Smooth muscle cell (in vitro differentiated cells): ENCODE measurements at regions not wholly inside any gene's neighbourhood (a gene's known extent, or its start where the extent isn't known, plus 50 kb on each side); places are given as distances from the start of the nearest gene placed in this dataset.

Experiments
- DNase-seq: peaks from one replicate; lab custom pipeline; 2025; ENCODE audit not compliant: unreplicated experiment; lab: John Stamatoyannopoulos, UW
- H2AFZ ChIP-seq: fragments of 200-600 bp; sonication (generic); 2 replicates; pipeline ENCODE4 v1.6.0; 2016; ENCODE audit warnings: antibody characterized with exemption, low read depth, mild to moderate bottlenecking
- H3F3A ChIP-seq: fragments of 200-600 bp; sonication (generic); 2 replicates; pipeline ENCODE4 v1.6.0; 2017; ENCODE audit warnings: antibody characterized with exemption, low read depth
- H3K27ac ChIP-seq: fragments of 200-600 bp; sonication (generic); 2 replicates; pipeline ENCODE4 v1.5.1; 2016; ENCODE audit warnings: low read depth, mild to moderate bottlenecking
- H3K27me3 ChIP-seq: fragments of 200-600 bp; sonication (generic); 2 replicates; pipeline ENCODE4 v1.6.1; 2016; ENCODE audit warnings: low read depth, mild to moderate bottlenecking
- H3K36me3 ChIP-seq: fragments of 200-600 bp; sonication (generic); 2 replicates; pipeline ENCODE4 v1.5.1; 2016; ENCODE audit warnings: low read depth
- H3K4me1 ChIP-seq: fragments of 200-600 bp; sonication (generic); 2 replicates; pipeline ENCODE4 v1.5.1; 2016; ENCODE audit warnings: low read depth
- H3K4me2 ChIP-seq: fragments of 200-600 bp; sonication (generic); 2 replicates; pipeline ENCODE4 v1.6.0; 2016; ENCODE audit warnings: mild to moderate bottlenecking
- H3K4me3 ChIP-seq: fragments of 200-600 bp; sonication (generic); 2 replicates; pipeline ENCODE4 v1.5.1; 2016; ENCODE audit warnings: mild to moderate bottlenecking
- H3K79me2 ChIP-seq: fragments of 200-600 bp; sonication (generic); 2 replicates; pipeline ENCODE4 v1.6.0; 2016; ENCODE audit warnings: low read depth, mild to moderate bottlenecking
- H3K9ac ChIP-seq: fragments of 200-600 bp; sonication (generic); 2 replicates; pipeline ENCODE4 v1.6.0; 2016; ENCODE audit warnings: low read depth
- H3K9me3 ChIP-seq: fragments of 200-600 bp; sonication (generic); replicated peaks from 2 replicates; pipeline ENCODE4 v1.5.1; 2016; ENCODE audit warnings: low read depth
- H4K20me1 ChIP-seq: fragments of 200-600 bp; sonication (generic); 2 replicates; pipeline ENCODE4 v1.6.0; 2016; ENCODE audit warnings: low read depth
- CTCF ChIP-seq: fragments of 200-600 bp; sonication (generic); IDR thresholded peaks from 2 replicates; pipeline ENCODE4 v1.5.1; 2017; ENCODE audit warnings: borderline replicate concordance, mild to moderate bottlenecking, antibody characterized with exemption; ENCODE audit not compliant: insufficient read depth, poor library complexity, severe bottlenecking
- WGBS: methylation state at CpG from one replicate; pipeline ENCODE4 v1.1.7; 2016; ENCODE audit warnings: low lambda C conversion rate; 5-methylcytosine and 5-hydroxymethylcytosine counted together

- Histone ChIP-seq H3K9me3 (no peaks in the 10 kb centered on the region), H3K4me1 (peaks cover 45% of the 10 kb centered on the region), H2AFZ (no peak overlapping the region), H3K36me3 (no peaks in the 10 kb centered on the region), H4K20me1 (peaks cover 100% of the 10 kb centered on the region), H3K4me3 (peak overlapping the region; percentile 95), H3K79me2 (peaks cover 100% of the 10 kb centered on the region), H3K27me3 (no peaks in the 10 kb centered on the region), H3K27ac (peak overlapping the region; percentile 99), H3K4me2 (peak overlapping the region; percentile 92), H3K9ac (peak overlapping the region; percentile 99), H3F3A (peaks cover 4% of the 10 kb centered on the region)
- WGBS = 53% methylated on average over 4 of the region's 4 CpGs
- TF ChIP-seq CTCF = no peak
- no peak for DNase-seq
These were observed 290.3 kb downstream of the PTPRC start for GRCh38 chr1:198929111-198929604.

- H3K9ac ChIP-seq = peak overlapping the region; percentile 99
These were observed 291.2 kb downstream of the PTPRC start for GRCh38 chr1:198929961-198930599.

GRCh38 chr1:198932351-198932991 lies 293.6 kb downstream of the PTPRC start:
- Histone ChIP-seq H3K27me3 (no peaks in the 10 kb centered on the region), H3K36me3 (no peaks in the 10 kb centered on the region), H2AFZ (no peak overlapping the region), H3K4me2 (peak overlapping the region; percentile 92), H3K4me1 (peaks cover 35% of the 10 kb centered on the region), H3K4me3 (peak overlapping the region; percentile 95), H3F3A (peaks cover 15% of the 10 kb centered on the region), H3K9me3 (no peaks in the 10 kb centered on the region), H3K27ac (peak overlapping the region; percentile 99), H3K9ac (peak overlapping the region; percentile 99), H4K20me1 (peaks cover 80% of the 10 kb centered on the region), H3K79me2 (peaks cover 98% of the 10 kb centered on the region)
- DNase-seq = no peak
- TF ChIP-seq CTCF = no peak
- WGBS = 22% methylated on average over 6 of the region's 6 CpGs

More at GRCh38 chr1:198929961-198930599, 291.2 kb downstream of the PTPRC start:
- Histone ChIP-seq H3K9me3 (no peaks in the 10 kb centered on the region), H2AFZ (no peak overlapping the region), H3K4me3 (peak overlapping the region; percentile 95), H3F3A (peaks cover 4% of the 10 kb centered on the region), H3K79me2 (peaks cover 100% of the 10 kb centered on the region), H3K36me3 (no peaks in the 10 kb centered on the region), H4K20me1 (peaks cover 100% of the 10 kb centered on the region), H3K4me2 (peak overlapping the region; percentile 92), H3K27ac (peak overlapping the region; percentile 99), H3K4me1 (peaks cover 45% of the 10 kb centered on the region), H3K27me3 (no peaks in the 10 kb centered on the region)
- WGBS = 22% methylated on average over 9 of the region's 9 CpGs
- DNase-seq = no peak
- no peak for TF ChIP-seq CTCF
